IMR-90 (cell line): ENCODE measurements at regions not wholly inside any gene's neighbourhood (a gene's known extent, or its start where the extent isn't known, plus 50 kb on each side); places are given as distances from the start of the nearest gene placed in this dataset.
A peak's percentile ranks its signal among the peaks of the same experiment; 100 is the strongest.

Experiments
- ATAC-seq: fragments of 200-7000 bp; cut with Tn5 transposase; 2 replicates; pipeline ENCODE4 v1.9.1; 2020; ENCODE audit warnings: low read depth, mild to moderate bottlenecking, moderate library complexity
- BruUV-seq: library from RNA; stranded (reverse); fragments of 400-500 nt; replicated peaks from 2 replicates; lab custom pipeline; 2021; lab: Mats Ljungman, UMichigan
- CTCF ChIA-PET: fragments of 300-600 bp; formaldehyde crosslinking; extraction: SDS; loops from one replicate; lab custom pipeline; 2021; ENCODE audit warnings: antibody characterized with exemption; lab: Yijun Ruan, JAX
- POLR2A ChIA-PET: fragments of 300-600 bp; sonication (Branson Sonifier 250); formaldehyde crosslinking; loops from one replicate; lab custom pipeline; 2022; ENCODE audit warnings: antibody characterized with exemption; ENCODE audit not compliant: unreplicated experiment; lab: Charles Lee
- DNase-seq: peaks from one replicate; pipeline ENCODE4 v3.0.0; 2013
- H2AFZ ChIP-seq: replicated peaks from 2 replicates; pipeline ENCODE3; 2013; ENCODE audit warnings: low read length, mild to moderate bottlenecking; ENCODE audit not compliant: poor library complexity
- H2AK5ac ChIP-seq: 2 replicates; pipeline ENCODE4 v1.6.1; 2013; ENCODE audit warnings: low read depth, low read length, inconsistent platforms
- H2AK9ac ChIP-seq: replicated peaks from 2 replicates; pipeline ENCODE3; 2013; ENCODE audit warnings: mild to moderate bottlenecking, low read depth, low read length, moderate library complexity; ENCODE audit not compliant: poor library complexity
- H2BK120ac ChIP-seq: 2 replicates; pipeline ENCODE4 v1.6.1; 2013; ENCODE audit warnings: low read depth, low read length, inconsistent platforms
- H2BK15ac ChIP-seq: 3 replicates; pipeline ENCODE4 v1.6.1; 2013; ENCODE audit warnings: low read depth, low read length, inconsistent platforms
- H2BK20ac ChIP-seq: 2 replicates; pipeline ENCODE4 v1.6.1; 2013; ENCODE audit warnings: low read depth, mild to moderate bottlenecking, inconsistent platforms, low read length, moderate library complexity
- H2BK5ac ChIP-seq: 2 replicates; pipeline ENCODE4 v1.6.1; 2013; ENCODE audit warnings: mild to moderate bottlenecking, low read depth, low read length, inconsistent platforms; ENCODE audit not compliant: poor library complexity, severe bottlenecking
- H3K14ac ChIP-seq: replicated peaks from 2 replicates; pipeline ENCODE4 v1.6.1; 2013; ENCODE audit warnings: low read depth, low read length, inconsistent platforms
- H3K18ac ChIP-seq: 2 replicates; pipeline ENCODE4 v1.6.1; 2013; ENCODE audit warnings: low read depth, low read length, control low read depth
- H3K23ac ChIP-seq: 2 replicates; pipeline ENCODE4 v1.6.1; 2013; ENCODE audit warnings: low read depth, low read length, inconsistent platforms
- H3K27ac ChIP-seq: 2 replicates; pipeline ENCODE4 v1.5.1; 2013; ENCODE audit warnings: mild to moderate bottlenecking, control low read depth, low read length; ENCODE audit not compliant: insufficient read depth
- H3K27me3 ChIP-seq: 2 replicates; pipeline ENCODE4 v1.6.1; 2013; ENCODE audit warnings: low read length; ENCODE audit not compliant: control insufficient read depth, insufficient read depth
- H3K36me3 ChIP-seq: 2 replicates; pipeline ENCODE4 v1.6.1; 2013; ENCODE audit warnings: low read length, mixed read lengths; ENCODE audit not compliant: control insufficient read depth, insufficient read depth
- H3K4ac ChIP-seq: 2 replicates; pipeline ENCODE4 v1.6.1; 2013; ENCODE audit warnings: low read depth, low read length, inconsistent platforms
- H3K4me1 ChIP-seq: 2 replicates; pipeline ENCODE4 v1.6.1; 2013; ENCODE audit warnings: low read length, mixed read lengths; ENCODE audit not compliant: control insufficient read depth, insufficient read depth
- H3K4me2 ChIP-seq: 2 replicates; pipeline ENCODE4 v1.6.1; 2013; ENCODE audit warnings: low read depth, mild to moderate bottlenecking, control low read depth, low read length, moderate library complexity
- H3K4me3 ChIP-seq: 2 replicates; pipeline ENCODE4 v1.5.1; 2013; ENCODE audit warnings: low read depth, mild to moderate bottlenecking, control low read depth, low read length, moderate library complexity; ENCODE audit not compliant: insufficient read depth
- H3K56ac ChIP-seq: 2 replicates; pipeline ENCODE4 v1.6.1; 2013; ENCODE audit warnings: low read length, inconsistent platforms; ENCODE audit not compliant: insufficient read depth; ENCODE audit errors: extremely low read depth
- H3K79me1 ChIP-seq, 2 experiments: 2 replicates each; pipeline ENCODE4 v1.6.1; 2013; ENCODE audit warnings: low read length in 2 of 2, inconsistent platforms in 1 of 2, low read depth in 1 of 2
- H3K9ac ChIP-seq: 2 replicates; pipeline ENCODE4 v1.6.1; 2013; ENCODE audit warnings: low read depth, low read length, control low read depth
- H3K9me1 ChIP-seq: 2 replicates; pipeline ENCODE4 v1.6.1; 2013; ENCODE audit warnings: low read length, inconsistent platforms; ENCODE audit not compliant: insufficient read depth
- H3K9me3 ChIP-seq: 2 replicates; pipeline ENCODE4 v1.6.1; 2013; ENCODE audit warnings: low read length; ENCODE audit not compliant: control insufficient read depth, insufficient read depth
- H4K20me1 ChIP-seq: 2 replicates; pipeline ENCODE4 v1.6.1; 2013; ENCODE audit warnings: low read length, inconsistent platforms; ENCODE audit not compliant: insufficient read depth
- H4K5ac ChIP-seq: 2 replicates; pipeline ENCODE4 v1.6.1; 2013; ENCODE audit warnings: mild to moderate bottlenecking, low read depth, low read length, control low read depth
- H4K8ac ChIP-seq, 2 experiments: 2 replicates each; pipeline ENCODE4 v1.6.1; 2013; ENCODE audit warnings: low read depth in 2 of 2, low read length in 2 of 2, control low read depth in 1 of 2, inconsistent platforms in 1 of 2
- H4K91ac ChIP-seq: 2 replicates; pipeline ENCODE4 v1.6.1; 2013; ENCODE audit warnings: low read depth, low read length, inconsistent platforms; ENCODE audit not compliant: insufficient read depth
- BHLHE40 ChIP-seq: fragments of 150-350 bp; IDR thresholded peaks from 2 replicates; pipeline ENCODE4 v1.6.1; 2016; ENCODE audit warnings: mild to moderate bottlenecking, low read depth, low read length
- CEBPB ChIP-seq: IDR thresholded peaks from 2 replicates; pipeline ENCODE4 v1.6.1; 2012; ENCODE audit warnings: low read depth, low read length, improper control_type of control experiment
- CTCF ChIP-seq: conservative IDR thresholded peaks from 2 replicates; pipeline ENCODE4 v1.5.1; 2012; ENCODE audit warnings: mild to moderate bottlenecking, low read depth, low read length, improper control_type of control experiment
- MAZ ChIP-seq: IDR thresholded peaks from 2 replicates; pipeline ENCODE4 v1.6.1; 2012; ENCODE audit warnings: low read depth, mild to moderate bottlenecking, low read length, improper control_type of control experiment, moderate library complexity, borderline replicate concordance
- RAD21 ChIP-seq: IDR thresholded peaks from 2 replicates; pipeline ENCODE4 v1.6.1; 2012; ENCODE audit warnings: low read length, improper control_type of control experiment
- RFX5 ChIP-seq: IDR thresholded peaks from 2 replicates; pipeline ENCODE4 v1.8.0; 2012; ENCODE audit warnings: low read depth, mild to moderate bottlenecking, low read length, moderate library complexity
- SMC3 ChIP-seq: fragments of 150-350 bp; IDR thresholded peaks from 2 replicates; pipeline ENCODE4 v1.6.1; 2016; ENCODE audit warnings: low read depth, mild to moderate bottlenecking, antibody characterized with exemption, low read length, moderate library complexity
- WGBS, 2 experiments: methylation state at CpG; one replicate each; pipeline versions ENCODE4 v1.1.5 to v1.1.7; 2013; ENCODE audit warnings: missing lambda C conversion rate in 2 of 2; ENCODE audit not compliant: insufficient read length in 1 of 2; ENCODE audit errors: extremely low coverage in 2 of 2; 5-methylcytosine and 5-hydroxymethylcytosine counted together
- dilution Hi-C: fragments of 300-500 bp; cut with HindIII; formaldehyde crosslinking; loops from one replicate; pipeline ENCODE4 v1.14.3; 2018; ENCODE audit warnings: low sequenced_read_pairs; ENCODE audit not compliant: unreplicated experiment
- in situ Hi-C: fragments of 300-500 bp; cut with MboI; formaldehyde crosslinking; loops from 3 replicates; pipeline ENCODE4 v1.14.3; 2019; ENCODE audit warnings: low sequenced_read_pairs, inconsistent platforms, mixed read lengths
- intact Hi-C: fragments of 100-400 bp; cut with micrococcal nuclease; formaldehyde crosslinking; loops from 2 replicates; pipeline ENCODE4 v1.10.0; 2022

GRCh38 chr4:159455675-159456237 lies 352.9 kb downstream of the RAPGEF2 start:
- no TSS peak for BruUV-seq
- ChIA-PET POLR2A (no interaction called here), CTCF (interaction anchor here (0.5 to 1.2 kb wide), 11 partner anchors 16 to 1126 kb away, joined by 3 to 5 read pairs (median 3); no protein-coding TSS in a partner anchor)
- Histone ChIP-seq H3K18ac (no peak overlapping the region), H3K23ac (no peak overlapping the region), H2AK9ac (no peak overlapping the region), H3K4me2 (no peak overlapping the region; the same call in 1 of the 2 replicates), H3K9ac (peak overlapping the region; percentile 41), H4K5ac (no peak overlapping the region; the same call in 1 of the 2 replicates), H3K9me1 (no peaks in the 10 kb centered on the region), H3K27me3 (no peaks in the 10 kb centered on the region; the same call in 1 of the 2 replicates), H3K4me3 (no peak overlapping the region), H2BK15ac (no peak overlapping the region), H3K4ac (no peak overlapping the region), H2BK20ac (no peak overlapping the region), H2AK5ac (no peak overlapping the region), H3K36me3 (no peaks in the 10 kb centered on the region), H4K91ac (no peak overlapping the region), H3K9me3 (no peaks in the 10 kb centered on the region), H3K27ac (no peak overlapping the region), H4K8ac (peak overlapping the region in 1 of 2 experiments; percentile 18; a peak in 1 of 4 replicates), H3K56ac (no peak overlapping the region), H4K20me1 (no peaks in the 10 kb centered on the region), H2BK5ac (no peak overlapping the region), H3K14ac (no peak overlapping the region), H3K79me1 (no peaks in the 10 kb centered on the region), H2AFZ (no peak overlapping the region), H2BK120ac (no peak overlapping the region), H3K4me1 (no peaks in the 10 kb centered on the region)
- ATAC-seq (peak; percentile 89), DNase-seq (peak; percentile 55)
- dilution Hi-C loops (no loop called here), in situ Hi-C loops (no loop called here), intact Hi-C loops (no loop called here)
- TF ChIP-seq CTCF (peak; percentile 73), RAD21 (peak; percentile 62), BHLHE40 (no peak), SMC3 (peak; percentile 42; the same call in 1 of the 2 replicates), MAZ (peak; percentile 55), CEBPB (no peak), RFX5 (no peak)
- WGBS, 2 experiments: no CpG with 5 or more reads among the region's 3 CpGs
